GM12878 (cell line): ENCODE measurements at regions not wholly inside any gene's neighbourhood (a gene's known extent, or its start where the extent isn't known, plus 50 kb on each side); places are given as distances from the start of the nearest gene placed in this dataset.

ENCODE experiments used
- ATAC-seq: fragments of 200-7000 bp; cut with Tn5 transposase; 3 replicates; pipeline ENCODE4 v1.9.1; 2020; ENCODE audit warnings: mild to moderate bottlenecking, moderate library complexity
- BruUV-seq: library from RNA; stranded (reverse); fragments of 400-500 nt; replicated peaks from 2 replicates; lab custom pipeline; 2021; lab: Mats Ljungman, UMichigan
- CTCF ChIA-PET: fragments of 300-600 bp; sonication (Branson Sonifier 250); formaldehyde crosslinking; extraction: SDS; loops from one replicate; lab custom pipeline; 2021; ENCODE audit warnings: inconsistent platforms; lab: Yijun Ruan, JAX
- POLR2A ChIA-PET: fragments of 350-600 bp; formaldehyde crosslinking; extraction: SDS; loops from one replicate; lab custom pipeline; 2021; ENCODE audit warnings: inconsistent platforms; lab: Charles Lee
- RAD21 ChIA-PET: fragments of 300-600 bp; sonication (Branson Sonifier 250); formaldehyde crosslinking; loops from one replicate; lab custom pipeline; 2023; ENCODE audit warnings: antibody characterized with exemption; ENCODE audit not compliant: unreplicated experiment; lab: Charles Lee
- SMC1A ChIA-PET: fragments of 300-600 bp; sonication (Branson Sonifier 250); formaldehyde crosslinking; loops from one replicate; lab custom pipeline; 2023; ENCODE audit not compliant: unreplicated experiment, uncharacterized antibody; lab: Charles Lee
- DNase-seq: peaks from one replicate; pipeline ENCODE4 v3.0.0-alpha.2; 2011; ENCODE audit warnings: low read depth, low spot score
- FAIRE-seq: peaks from 3 replicates; lab custom pipeline; 2011; peaks lifted over from hg19 to GRCh38; lab: Jason Lieb, UNC
- H2AFZ ChIP-seq: 2 replicates; pipeline ENCODE4 v1.6.0; 2011; ENCODE audit warnings: low read depth, low read length, control low read depth; ENCODE audit not compliant: control insufficient read depth
- H3K27ac ChIP-seq: 2 replicates; pipeline ENCODE4 v1.5.1; 2011; ENCODE audit warnings: control low read depth; ENCODE audit not compliant: control insufficient read depth, insufficient read depth
- H3K27me3 ChIP-seq, 2 experiments: replicated peaks in 1 of 2; 2 replicates each; pipeline versions ENCODE4 v1.6.0 to v1.6.1; 2011; ENCODE audit warnings: low read length in 1 of 2; ENCODE audit not compliant: control insufficient read depth in 2 of 2, insufficient read depth in 2 of 2
- H3K36me3 ChIP-seq, 2 experiments: 2 replicates each; pipeline ENCODE4 v1.5.1; 2011; ENCODE audit warnings: low read length in 1 of 2; ENCODE audit not compliant: control insufficient read depth in 2 of 2, insufficient read depth in 2 of 2
- H3K4me1 ChIP-seq: 2 replicates; pipeline ENCODE4 v1.6.1; 2011; ENCODE audit warnings: mild to moderate bottlenecking, low read length, moderate library complexity, mixed read lengths; ENCODE audit not compliant: control insufficient read depth, insufficient read depth
- H3K4me2 ChIP-seq: 2 replicates; pipeline ENCODE4 v1.6.0; 2011; ENCODE audit warnings: control low read depth; ENCODE audit not compliant: control insufficient read depth, insufficient read depth
- H3K4me3 ChIP-seq: fragments of 200-600 bp; sonication (generic); 2 replicates; pipeline ENCODE4 v1.5.1; 2016
- H3K79me2 ChIP-seq: 2 replicates; pipeline ENCODE4 v1.6.0; 2011; ENCODE audit warnings: low read length; ENCODE audit not compliant: control insufficient read depth, insufficient read depth
- H3K9ac ChIP-seq: 2 replicates; pipeline ENCODE4 v1.8.0; 2011; ENCODE audit warnings: low read length, control low read depth, mixed read lengths; ENCODE audit not compliant: control insufficient read depth, insufficient read depth
- H3K9me3 ChIP-seq: replicated peaks from 3 replicates; pipeline ENCODE4 v1.5.1; 2011; ENCODE audit warnings: mild to moderate bottlenecking, low read length; ENCODE audit not compliant: control insufficient read depth, insufficient read depth
- H4K20me1 ChIP-seq: 2 replicates; pipeline ENCODE4 v1.6.0; 2011; ENCODE audit not compliant: control insufficient read depth, insufficient read depth
- BMI1 ChIP-seq: fragments of 450-650 bp; IDR thresholded peaks from 2 replicates; pipeline ENCODE4 v1.6.1; 2016; ENCODE audit warnings: mild to moderate bottlenecking, moderate library complexity, borderline replicate concordance
- BRCA1 ChIP-seq: IDR thresholded peaks from 2 replicates; pipeline ENCODE4 v1.6.1; 2011; ENCODE audit warnings: low read depth, low read length, improper control_type of control experiment
- CHD1 ChIP-seq: IDR thresholded peaks from 2 replicates; pipeline ENCODE4 v1.6.1; 2012; ENCODE audit warnings: low read depth, low read length, improper control_type of control experiment
- E2F8 ChIP-seq: fragments of 450-650 bp; IDR thresholded peaks from 2 replicates; pipeline ENCODE4 v1.6.1; 2018; ENCODE audit warnings: mild to moderate bottlenecking, low read depth, moderate library complexity; ENCODE audit not compliant: partially characterized antibody
- EP300 ChIP-seq, 2 experiments: fragments of 150-350 bp in 1 of 2; IDR thresholded peaks; 2 replicates each; pipeline ENCODE4 v1.6.1; 2011 to 2012; ENCODE audit warnings: low read depth in 2 of 2, low read length in 2 of 2, borderline replicate concordance in 1 of 2, improper control_type of control experiment in 1 of 2, inconsistent platforms in 1 of 2; ENCODE audit not compliant: control insufficient read depth in 1 of 2
- FOXM1 ChIP-seq: IDR thresholded peaks from 2 replicates; pipeline ENCODE4 v1.6.1; 2012; ENCODE audit warnings: low read depth, mild to moderate bottlenecking, inconsistent platforms, low read length, moderate library complexity
- JUND ChIP-seq: IDR thresholded peaks from 2 replicates; pipeline ENCODE4 v1.6.1; 2012; ENCODE audit warnings: low read depth, mild to moderate bottlenecking, low read length, improper control_type of control experiment, moderate library complexity
- LARP7 ChIP-seq: fragments of 450-650 bp; IDR thresholded peaks from 2 replicates; pipeline ENCODE4 v1.6.1; 2017; ENCODE audit warnings: mild to moderate bottlenecking
- MXI1 ChIP-seq: fragments of 150-350 bp; IDR thresholded peaks from 2 replicates; pipeline ENCODE4 v1.6.1; 2011; ENCODE audit warnings: low read depth, mild to moderate bottlenecking, inconsistent platforms, low read length, improper control_type of control experiment
- NFYB ChIP-seq: IDR thresholded peaks from 2 replicates; pipeline ENCODE4 v1.6.1; 2011; ENCODE audit warnings: low read depth, mild to moderate bottlenecking, low read length, improper control_type of control experiment, moderate library complexity; ENCODE audit not compliant: insufficient read depth
- PML ChIP-seq: IDR thresholded peaks from 2 replicates; pipeline ENCODE4 v1.6.1; 2012; ENCODE audit warnings: low read length, inconsistent platforms
- RAD51 ChIP-seq: fragments of 450-650 bp; IDR thresholded peaks from 2 replicates; pipeline ENCODE4 v1.6.1; 2016; ENCODE audit warnings: moderate library complexity, mild to moderate bottlenecking, inconsistent platforms
- RB1 ChIP-seq: fragments of 450-650 bp; formaldehyde crosslinking; IDR thresholded peaks from 2 replicates; pipeline ENCODE4 v1.6.1; 2017; ENCODE audit warnings: mild to moderate bottlenecking, borderline replicate concordance
- RELA ChIP-seq: fragments of 450-650 bp; IDR thresholded peaks from 2 replicates; pipeline ENCODE4 v1.8.0; 2014; ENCODE audit warnings: borderline replicate concordance; ENCODE audit not compliant: partially characterized antibody
- SIN3A ChIP-seq: IDR thresholded peaks from 2 replicates; pipeline ENCODE4 v1.6.1; 2012; ENCODE audit warnings: low read depth, low read length, improper control_type of control experiment
- ZBED1 ChIP-seq: IDR thresholded peaks from 2 replicates; pipeline ENCODE4 v1.6.1; 2016; ENCODE audit warnings: borderline replicate concordance
- WGBS: methylation state at CpG from one replicate; pipeline ENCODE4 v1.1.6; 2016; ENCODE audit warnings: low lambda C conversion rate; ENCODE audit not compliant: insufficient replicate concordance, insufficient coverage; ENCODE audit errors: missing lambda C conversion rate; 5-methylcytosine and 5-hydroxymethylcytosine counted together
- in situ Hi-C: fragments of 300-500 bp; cut with MboI; formaldehyde crosslinking; loops from 9 replicates; pipeline ENCODE4 v1.14.3; 2018; ENCODE audit warnings: mixed read lengths
- intact Hi-C: fragments of 100-400 bp; cut with micrococcal nuclease; formaldehyde crosslinking; loops from one replicate; pipeline ENCODE4 v1.14.2; 2022; ENCODE audit not compliant: unreplicated experiment
- TF ChIP-seq, protein P1 (sequence below): IDR thresholded peaks from 2 replicates; pipeline ENCODE4 v1.6.1; 2012; ENCODE audit warnings: low read depth, low read length, improper control_type of control experiment
- TF ChIP-seq, protein P2 (sequence below): fragments of 450-650 bp; formaldehyde crosslinking; IDR thresholded peaks from 2 replicates; pipeline ENCODE4 v1.4.0; 2020; ENCODE audit warnings: mild to moderate bottlenecking, moderate library complexity

DNA sequence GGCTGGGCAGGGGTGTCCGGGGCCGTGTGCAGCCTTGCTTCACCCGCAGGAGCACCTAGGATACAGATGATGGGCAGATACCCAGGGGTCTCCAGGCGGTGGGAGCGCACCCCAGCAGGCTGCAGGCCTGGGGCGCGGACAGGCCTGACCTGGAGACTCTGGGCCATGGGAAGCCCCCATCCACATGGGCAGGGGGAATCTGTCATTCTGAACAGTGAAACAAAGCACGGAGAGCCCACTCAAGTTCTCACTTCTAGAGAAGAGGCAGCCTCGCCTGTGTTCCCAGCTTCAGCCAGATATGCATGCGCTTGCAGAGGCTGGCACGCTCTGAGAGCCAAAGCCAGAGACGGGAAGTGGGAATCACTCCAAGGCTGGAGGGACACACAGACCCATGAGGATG, 333.1 kb downstream of the BRD1 start:
- no peak overlapping the region for H2AFZ ChIP-seq
- H3K27ac ChIP-seq = no peak overlapping the region
- FAIRE-seq = no peak
- H3K4me3 ChIP-seq = no peak overlapping the region
- no peaks in the 10 kb centered on the region for H3K27me3 ChIP-seq
- no peak overlapping the region for H3K9ac ChIP-seq
- in situ Hi-C loops (no loop called here), intact Hi-C loops (no loop called here)
- no peak for DNase-seq
- ATAC-seq = no peak
- no peaks in the 10 kb centered on the region for H3K4me1 ChIP-seq
- BruUV-seq = no TSS peak
- CTCF ChIA-PET = no interaction called here
- H3K36me3 ChIP-seq = no peaks in the 10 kb centered on the region
- H3K79me2 ChIP-seq = no peaks in the 10 kb centered on the region
- H4K20me1 ChIP-seq = no peaks in the 10 kb centered on the region; the same call in 1 of the 2 replicates
- RAD21 ChIA-PET = no interaction called here
- 63% methylated on average over 12 of the region's 12 CpGs for WGBS
- no peak overlapping the region for H3K4me2 ChIP-seq
- no peaks in the 10 kb centered on the region; the same call in 2 of the 3 replicates for H3K9me3 ChIP-seq
- SMC1A ChIA-PET = no interaction called here
- POLR2A ChIA-PET = no interaction called here
- no peak for TF ChIP-seq BMI1
- TF ChIP-seq BRCA1 = no peak
- TF ChIP-seq, protein P1, sequence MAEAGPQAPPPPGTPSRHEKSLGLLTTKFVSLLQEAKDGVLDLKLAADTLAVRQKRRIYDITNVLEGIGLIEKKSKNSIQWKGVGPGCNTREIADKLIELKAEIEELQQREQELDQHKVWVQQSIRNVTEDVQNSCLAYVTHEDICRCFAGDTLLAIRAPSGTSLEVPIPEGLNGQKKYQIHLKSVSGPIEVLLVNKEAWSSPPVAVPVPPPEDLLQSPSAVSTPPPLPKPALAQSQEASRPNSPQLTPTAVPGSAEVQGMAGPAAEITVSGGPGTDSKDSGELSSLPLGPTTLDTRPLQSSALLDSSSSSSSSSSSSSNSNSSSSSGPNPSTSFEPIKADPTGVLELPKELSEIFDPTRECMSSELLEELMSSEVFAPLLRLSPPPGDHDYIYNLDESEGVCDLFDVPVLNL = no peak
- no peak for TF ChIP-seq MXI1
- TF ChIP-seq RELA = no peak
- TF ChIP-seq RB1 = no peak
- TF ChIP-seq PML = no peak
- no peak for TF ChIP-seq SIN3A
- no peak for TF ChIP-seq NFYB
- TF ChIP-seq RAD51 = no peak
- TF ChIP-seq CHD1 = no peak
- no peak for TF ChIP-seq EP300 (IDR thresholded peaks at IDR 0.05; ENCODE audit: borderline replicate concordance in 1 of 2, control insufficient read depth in 1 of 2, low read depth in 2 of 2, low read length in 2 of 2)
- TF ChIP-seq LARP7 = no peak
- TF ChIP-seq, protein P2, sequence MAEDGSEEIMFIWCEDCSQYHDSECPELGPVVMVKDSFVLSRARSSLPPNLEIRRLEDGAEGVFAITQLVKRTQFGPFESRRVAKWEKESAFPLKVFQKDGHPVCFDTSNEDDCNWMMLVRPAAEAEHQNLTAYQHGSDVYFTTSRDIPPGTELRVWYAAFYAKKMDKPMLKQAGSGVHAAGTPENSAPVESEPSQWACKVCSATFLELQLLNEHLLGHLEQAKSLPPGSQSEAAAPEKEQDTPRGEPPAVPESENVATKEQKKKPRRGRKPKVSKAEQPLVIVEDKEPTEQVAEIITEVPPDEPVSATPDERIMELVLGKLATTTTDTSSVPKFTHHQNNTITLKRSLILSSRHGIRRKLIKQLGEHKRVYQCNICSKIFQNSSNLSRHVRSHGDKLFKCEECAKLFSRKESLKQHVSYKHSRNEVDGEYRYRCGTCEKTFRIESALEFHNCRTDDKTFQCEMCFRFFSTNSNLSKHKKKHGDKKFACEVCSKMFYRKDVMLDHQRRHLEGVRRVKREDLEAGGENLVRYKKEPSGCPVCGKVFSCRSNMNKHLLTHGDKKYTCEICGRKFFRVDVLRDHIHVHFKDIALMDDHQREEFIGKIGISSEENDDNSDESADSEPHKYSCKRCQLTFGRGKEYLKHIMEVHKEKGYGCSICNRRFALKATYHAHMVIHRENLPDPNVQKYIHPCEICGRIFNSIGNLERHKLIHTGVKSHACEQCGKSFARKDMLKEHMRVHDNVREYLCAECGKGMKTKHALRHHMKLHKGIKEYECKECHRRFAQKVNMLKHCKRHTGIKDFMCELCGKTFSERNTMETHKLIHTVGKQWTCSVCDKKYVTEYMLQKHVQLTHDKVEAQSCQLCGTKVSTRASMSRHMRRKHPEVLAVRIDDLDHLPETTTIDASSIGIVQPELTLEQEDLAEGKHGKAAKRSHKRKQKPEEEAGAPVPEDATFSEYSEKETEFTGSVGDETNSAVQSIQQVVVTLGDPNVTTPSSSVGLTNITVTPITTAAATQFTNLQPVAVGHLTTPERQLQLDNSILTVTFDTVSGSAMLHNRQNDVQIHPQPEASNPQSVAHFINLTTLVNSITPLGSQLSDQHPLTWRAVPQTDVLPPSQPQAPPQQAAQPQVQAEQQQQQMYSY = no peak
- TF ChIP-seq FOXM1 = no peak
- no peak for TF ChIP-seq JUND
- TF ChIP-seq ZBED1 = no peak
- TF ChIP-seq E2F8 = no peak
